Stomach (tissue), 8 donors: ENCODE measurements at regions not wholly inside any gene's neighbourhood (a gene's known extent, or its start where the extent isn't known, plus 50 kb on each side); places are given as distances from the start of the nearest gene placed in this dataset.

Experiments
- DNase-seq, 2 donors: peaks; one replicate each; pipeline versions ENCODE4 v3.0.0 to v3.0.0-alpha.2; 2013 to 2019
- H3K27ac ChIP-seq, 5 donors: fragments of 200-600 bp in 4 of 5; sonication (generic) in 4 of 5; one replicate each; pipeline ENCODE4 v1.5.1; 2013 to 2019; ENCODE audit warnings: mild to moderate bottlenecking in 1 of 5, moderate library complexity in 1 of 5
- H3K27me3 ChIP-seq, 3 donors: fragments of 200-600 bp; sonication (generic); one replicate each; pipeline ENCODE4 v1.5.1; 2017 to 2019; ENCODE audit warnings: mixed run types in 1 of 3
- H3K36me3 ChIP-seq, 4 donors: fragments of 200-600 bp; sonication (generic); 1 replicate in 3 of 4; 2 replicates in 1 of 4; pipeline ENCODE4 v1.5.1; 2016 to 2019
- H3K4me1 ChIP-seq, 4 donors: fragments of 200-600 bp; sonication (generic); one replicate each; pipeline ENCODE4 v1.5.1; 2016 to 2019
- H3K4me3 ChIP-seq, 4 donors: fragments of 200-600 bp; sonication (generic) in 3 of 4; one replicate each; pipeline ENCODE4 v1.5.1; 2016 to 2019; ENCODE audit warnings: mild to moderate bottlenecking in 1 of 4
- H3K9me3 ChIP-seq, 4 donors: fragments of 200-600 bp; sonication (generic); one replicate each; pipeline ENCODE4 v1.5.1; 2016 to 2019
- CTCF ChIP-seq, 7 experiments: fragments of 450-650 bp in 4 of 7; fragments of 200-600 bp in 3 of 7; sonication (generic) in 3 of 7; IDR thresholded peaks; one replicate each; pipeline ENCODE4 v1.5.1; 2016 to 2019; ENCODE audit warnings: antibody characterized with exemption in 7 of 7, control low read depth in 2 of 7, mild to moderate bottlenecking in 1 of 7
- EP300 ChIP-seq: sonication (generic); formaldehyde crosslinking; IDR thresholded peaks from one replicate; pipeline ENCODE4 v1.6.1; 2017; ENCODE audit warnings: antibody characterized with exemption
- POLR2A ChIP-seq, 4 donors: fragments of 450-650 bp; IDR thresholded peaks; one replicate each; pipeline ENCODE4 v1.6.1; 2016; ENCODE audit warnings: antibody characterized with exemption in 4 of 4, control low read depth in 2 of 4, mild to moderate bottlenecking in 1 of 4, moderate library complexity in 1 of 4
- POLR2AphosphoS5 ChIP-seq, 3 donors: sonication (generic); formaldehyde crosslinking; IDR thresholded peaks; one replicate each; pipeline ENCODE4 v1.6.1; 2016; ENCODE audit warnings: antibody characterized with exemption in 3 of 3
- WGBS, 5 donors: extraction: QIAGEN DNeasy Blood & Tissue Kit in 3 of 5; methylation state at CpG; one replicate each; pipeline versions ENCODE4 v1.1.5 to v1.1.7; 2013 to 2018; 5-methylcytosine and 5-hydroxymethylcytosine counted together
- intact Hi-C: fragments of 100-400 bp; cut with DNase I; formaldehyde crosslinking; loops from one replicate; pipeline ENCODE4 v1.15.1; 2023; ENCODE audit warnings: low total_unique reads
- donor health status: healthy with polysubstance abuse.
- donor health status: Bipolar disorder and iron deficiency.
- donor health status: healthy.

GRCh38 chr14:97267509-97267908 is 470.3 kb downstream of the VRK1 start:
- no peaks in the 10 kb centered on the region for H3K36me3 ChIP-seq
- no peak overlapping the region for H3K4me3 ChIP-seq
- no peaks in the 10 kb centered on the region for H3K9me3 ChIP-seq
- no peak for DNase-seq
- H3K27ac ChIP-seq, result no peak overlapping the region
- H3K27me3 ChIP-seq, result peaks cover 0 to 3% (median 0%) of the 10 kb centered on the region in 3 donors
- TF ChIP-seq CTCF (IDR thresholded peaks at IDR 0.05), result no peak
- no peak for TF ChIP-seq POLR2A (IDR thresholded peaks at IDR 0.05)
- no peak for TF ChIP-seq EP300
- no peak for TF ChIP-seq POLR2AphosphoS5 (IDR thresholded peaks at IDR 0.05)
- intact Hi-C loops, result no loop called here
- no peaks in the 10 kb centered on the region for H3K4me1 ChIP-seq

GRCh38 chr14:97268097-97268496 is 470.9 kb downstream of the VRK1 start:
- H3K36me3 ChIP-seq, result no peaks in the 10 kb centered on the region
- intact Hi-C loops, result no loop called here
- H3K27ac ChIP-seq, result no peak overlapping the region
- no peak for DNase-seq
- H3K4me1 ChIP-seq, result no peaks in the 10 kb centered on the region
- 62 to 68% (median 65%) methylated on average over 2 of the region's 2 CpGs for WGBS, 5 donors
- H3K9me3 ChIP-seq, result no peaks in the 10 kb centered on the region
- TF ChIP-seq POLR2AphosphoS5 (IDR thresholded peaks at IDR 0.05) (no peak), CTCF (IDR thresholded peaks at IDR 0.05) (no peak), EP300 (no peak), POLR2A (IDR thresholded peaks at IDR 0.05) (no peak)
- peaks cover 0 to 4% (median 0%) of the 10 kb centered on the region in 3 donors for H3K27me3 ChIP-seq
- H3K4me3 ChIP-seq, result no peak overlapping the region

DNA sequence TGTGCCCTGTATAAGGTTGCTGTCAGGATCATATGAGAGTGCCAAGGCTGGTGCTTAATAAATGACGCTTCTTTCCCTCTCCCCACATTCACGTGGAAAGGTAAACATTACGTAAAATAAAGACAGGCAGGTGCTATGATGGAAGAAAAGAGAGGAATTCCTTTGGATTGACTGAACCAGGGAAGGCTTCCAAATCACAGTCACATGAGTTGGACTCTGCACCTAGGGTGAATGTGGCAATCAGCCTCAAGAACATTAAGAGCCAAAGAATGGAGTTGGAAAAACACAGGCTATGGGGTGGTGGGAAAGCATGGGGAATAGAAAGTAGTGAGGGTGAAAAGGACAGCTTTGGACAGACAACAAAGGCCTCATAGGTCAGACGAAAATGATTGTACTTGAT is 473.1 kb downstream of the VRK1 start:
- no peak for DNase-seq
- H3K9me3 ChIP-seq, result no peaks in the 10 kb centered on the region
- H3K4me3 ChIP-seq, result no peak overlapping the region
- H3K36me3 ChIP-seq, result no peaks in the 10 kb centered on the region
- intact Hi-C loops, result no loop called here
- no peaks in the 10 kb centered on the region for H3K4me1 ChIP-seq
- H3K27ac ChIP-seq, result no peak overlapping the region
- WGBS, 5 donors, result 45 to 59% (median 52%) methylated on average over 4 of the region's 4 CpGs
- H3K27me3 ChIP-seq, result peaks cover 0 to 12% (median 0%) of the 10 kb centered on the region in 3 donors
- TF ChIP-seq POLR2AphosphoS5 (IDR thresholded peaks at IDR 0.05) (no peak), POLR2A (IDR thresholded peaks at IDR 0.05) (no peak), EP300 (no peak), CTCF (IDR thresholded peaks at IDR 0.05) (no peak)

DNA sequence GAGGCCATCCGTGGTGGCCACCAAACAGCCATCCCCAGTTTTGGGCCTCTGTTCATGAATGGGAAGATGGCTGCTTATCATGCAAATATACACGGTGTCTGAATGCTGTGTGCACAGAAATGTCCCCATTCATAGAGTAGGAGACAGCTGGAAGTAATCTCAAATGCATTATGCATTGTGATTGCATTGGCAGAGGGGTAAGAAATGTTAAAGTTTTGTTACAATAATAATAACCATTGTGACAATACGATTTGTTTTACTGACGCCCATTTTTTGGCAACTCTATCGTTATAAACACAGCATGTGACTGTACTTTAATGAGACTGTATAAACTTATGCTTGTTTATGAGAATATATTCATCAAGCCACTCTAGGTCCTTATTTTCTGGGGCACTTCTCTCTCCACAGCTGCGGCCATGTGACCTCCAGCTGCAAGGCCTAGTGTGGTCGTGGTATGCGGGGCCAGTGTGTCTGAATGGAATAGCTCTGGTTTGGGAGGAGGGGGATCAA is 474.3 kb downstream of the VRK1 start:
- 69 to 79% (median 75%) methylated on average over 8 of the region's 8 CpGs for WGBS, 5 donors
- no peaks in the 10 kb centered on the region for H3K9me3 ChIP-seq
- TF ChIP-seq EP300, result no peak
- TF ChIP-seq POLR2A (IDR thresholded peaks at IDR 0.05), result no peak
- TF ChIP-seq CTCF (IDR thresholded peaks at IDR 0.05), result no peak
- no peak for TF ChIP-seq POLR2AphosphoS5 (IDR thresholded peaks at IDR 0.05)

More for the DNA sequence above, 474.3 kb downstream of the VRK1 start:
- Histone ChIP-seq H3K27ac (no peak overlapping the region), H3K27me3 (peaks cover 0 to 22% (median 0%) of the 10 kb centered on the region in 3 donors), H3K4me1 (no peaks in the 10 kb centered on the region), H3K36me3 (no peaks in the 10 kb centered on the region), H3K4me3 (no peak overlapping the region)
- intact Hi-C loops, result no loop called here
- DNase-seq, result no peak
